Heart left ventricle (tissue), 16 donors: ENCODE measurements at regions not wholly inside any gene's neighbourhood (a gene's known extent, or its start where the extent isn't known, plus 50 kb on each side); places are given as distances from the start of the nearest gene placed in this dataset.
"Not testable (repeated sequence)": the region's sequence is repeated elsewhere in the genome, so short reads cannot be mapped to it uniquely, and the experiment has no call there.

Experiments
- ATAC-seq, 4 donors: fragments of 200-7000 bp; cut with Tn5 transposase; one replicate each; pipeline ENCODE4 v1.9.1; 2020 to 2022; ENCODE audit warnings: moderate library complexity in 4 of 4, mild to moderate bottlenecking in 3 of 4, moderate number of reproducible peaks in 1 of 4
- DNase-seq, 5 donors: peaks; one replicate each; pipeline ENCODE4 v3.0.0-alpha.2; 2020
- H3K27ac ChIP-seq, 12 donors: fragments of 200-600 bp; sonication (generic) in 4 of 12; one replicate each; pipeline versions ENCODE4 v1.5.0 to v1.8.0; 2016 to 2022; ENCODE audit warnings: mild to moderate bottlenecking in 2 of 12
- H3K27me3 ChIP-seq, 9 donors: fragments of 200-600 bp; sonication (generic) in 2 of 9; one replicate each; pipeline versions ENCODE4 v1.5.1 to v1.8.0; 2016 to 2022; ENCODE audit warnings: mild to moderate bottlenecking in 3 of 9
- H3K36me3 ChIP-seq, 9 donors: fragments of 200-600 bp; sonication (generic) in 2 of 9; one replicate each; pipeline versions ENCODE4 v1.5.0 to v1.8.0; 2018 to 2022; ENCODE audit warnings: mild to moderate bottlenecking in 2 of 9
- H3K4me1 ChIP-seq, 12 donors: fragments of 200-600 bp; sonication (generic) in 4 of 12; one replicate each; pipeline versions ENCODE4 v1.5.0 to v1.8.0; 2016 to 2022; ENCODE audit warnings: mild to moderate bottlenecking in 3 of 12
- H3K4me3 ChIP-seq, 12 donors: fragments of 200-600 bp; sonication (generic) in 4 of 12; one replicate each; pipeline versions ENCODE4 v1.5.0 to v1.8.0; 2017 to 2022; ENCODE audit warnings: mild to moderate bottlenecking in 9 of 12, moderate library complexity in 4 of 12
- H3K9me3 ChIP-seq, 12 donors: fragments of 200-600 bp; sonication (generic) in 4 of 12; one replicate each; pipeline versions ENCODE4 v1.5.0 to v1.8.0; 2016 to 2022; ENCODE audit warnings: mild to moderate bottlenecking in 1 of 12
- CTCF ChIP-seq, 12 donors: fragments of 200-600 bp; sonication (generic) in 4 of 12; IDR thresholded peaks; one replicate each; pipeline versions ENCODE4 v1.5.0 to v1.8.0; 2018 to 2022; ENCODE audit warnings: antibody characterized with exemption in 12 of 12, mild to moderate bottlenecking in 5 of 12
- POLR2A ChIP-seq, 2 donors: fragments of 450-650 bp; IDR thresholded peaks; one replicate each; pipeline ENCODE4 v1.6.1; 2017; ENCODE audit warnings: antibody characterized with exemption in 2 of 2, mild to moderate bottlenecking in 2 of 2, moderate library complexity in 2 of 2
- WGBS, 4 donors: extraction: QIAGEN DNeasy Blood & Tissue Kit in 2 of 4; methylation state at CpG; one replicate each; pipeline versions ENCODE4 v1.1.5 to v1.1.7; 2013 to 2018; 5-methylcytosine and 5-hydroxymethylcytosine counted together
- intact Hi-C, 10 donors: fragments of 100-400 bp; cut with DNase I; formaldehyde crosslinking; loops; one replicate each; pipeline versions ENCODE4 v1.11.1 to v1.14.2; 2022
- donor health status: ischemic (EF 13 %, LVEDD 7.1; RV severe dilation, severe dysfunction).
- donor health status: healthy with polysubstance abuse.
- donor health status: DM: no; HTN: yes; CAD: no.
- donor health status: DM: no; HTN: no; CAD: no.
- donor health status: ischemic (EF 25% LVEDD 6.9; RV normal size, moderate dysfunction).
- donor health status: ischemic (EF 25% LVEDD 5.7; RV mildly dilated, moderate dysfunction).
- donor health status: healthy.
- donor health status: DM: yes; HTN: yes; CAD: no.
- donor health status: ischemic (EF 35%, LVEDD 5.7; RV mildly dilated, moderate dysfunction).
- donor health status: nonischemic (EF 11% LVEDD 7.7; RV severe dilation, severe dysfunction).
- donor health status: DM: yes; HTN: yes; CAD: no.
- donor health status: PGD.
- donor health status: ischemic (EF 29% LVEDD 5.4; RV normal size, mild dysfunction).
- donor health status: nonischemic (EF 23%, LVEDD 6.1; RV moderate dilation, normal function).

GRCh38 chr4:4947721-4948120, 71.5 kb downstream of the CYTL1 start:
- WGBS, 4 donors: 76 to 85% (median 79%) methylated on average over 5 of the region's 5 CpGs
- peaks cover 0 to 3% (median 0%) of the 10 kb centered on the region in 12 donors for H3K9me3 ChIP-seq
- no peak overlapping the region for H3K27ac ChIP-seq
- no peak for TF ChIP-seq CTCF (IDR thresholded peaks at IDR 0.05)
- no peak for TF ChIP-seq POLR2A (IDR thresholded peaks at IDR 0.05)
- no peak for ATAC-seq
- no peak overlapping the region for H3K4me3 ChIP-seq
- H3K4me1 ChIP-seq: peaks cover 0 to 8% (median 0%) of the 10 kb centered on the region in 12 donors
- no peak for DNase-seq
- no peaks in the 10 kb centered on the region for H3K36me3 ChIP-seq
- peaks cover 0 to 11% (median 0%) of the 10 kb centered on the region in 9 donors for H3K27me3 ChIP-seq
- intact Hi-C loops: no loop called here

- no peak overlapping the region for H3K4me3 ChIP-seq
- peaks cover 0 to 9% (median 2%) of the 10 kb centered on the region in 12 donors for H3K9me3 ChIP-seq
- ATAC-seq: no peak
- peaks cover 0 to 11% (median 0%) of the 10 kb centered on the region in 9 donors for H3K27me3 ChIP-seq
- intact Hi-C loops: no loop called here
- H3K4me1 ChIP-seq: peaks cover 0 to 7% (median 0%) of the 10 kb centered on the region in 12 donors
- DNase-seq: no peak
- H3K27ac ChIP-seq: no peak overlapping the region
- H3K36me3 ChIP-seq: no peaks in the 10 kb centered on the region
- no peak for TF ChIP-seq CTCF (IDR thresholded peaks at IDR 0.05)
- no peak for TF ChIP-seq POLR2A (IDR thresholded peaks at IDR 0.05)
- 51 to 62% (median 52%) methylated on average over 3 of the region's 3 CpGs for WGBS, 4 donors
Observed at GRCh38 chr4:4948370-4948769, 70.9 kb downstream of the CYTL1 start.

GRCh38 chr4:4950561-4951290, 68.5 kb downstream of the CYTL1 start:
- H3K4me3 ChIP-seq: no peak overlapping the region
- no peaks in the 10 kb centered on the region for H3K36me3 ChIP-seq
- DNase-seq: no peak
- peaks cover 0 to 14% (median 2%) of the 10 kb centered on the region in 12 donors for H3K9me3 ChIP-seq
- no peak for ATAC-seq
- WGBS, 4 donors: 68 to 74% (median 72%) methylated on average over 9 of the region's 9 CpGs
- no peaks in the 10 kb centered on the region for H3K4me1 ChIP-seq
- no peaks in the 10 kb centered on the region for H3K27me3 ChIP-seq
- H3K27ac ChIP-seq: no peak overlapping the region
- TF ChIP-seq CTCF (IDR thresholded peaks at IDR 0.05) (no peak), POLR2A (IDR thresholded peaks at IDR 0.05) (no peak)
- intact Hi-C loops: no loop called here

- no peak overlapping the region for H3K27ac ChIP-seq
- no peaks in the 10 kb centered on the region for H3K36me3 ChIP-seq
- 69 to 75% (median 73%) methylated on average over 2 of the region's 2 CpGs for WGBS, 4 donors
- intact Hi-C loops: no loop called here
- H3K9me3 ChIP-seq: peaks cover 0 to 14% (median 2%) of the 10 kb centered on the region in 12 donors
- no peak for TF ChIP-seq POLR2A (IDR thresholded peaks at IDR 0.05)
- no peak for TF ChIP-seq CTCF (IDR thresholded peaks at IDR 0.05)
- DNase-seq: no peak
- H3K4me3 ChIP-seq: no peak overlapping the region
- no peaks in the 10 kb centered on the region for H3K4me1 ChIP-seq
- no peaks in the 10 kb centered on the region for H3K27me3 ChIP-seq
- ATAC-seq: no peak
Observed at GRCh38 chr4:4952273-4952672, 67.0 kb downstream of the CYTL1 start.

GRCh38 chr4:4959344-4960074, 59.7 kb downstream of the CYTL1 start:
- 90 to 96% (median 94%) methylated on average over 22 to 27 of the region's 29 CpGs for WGBS, 4 donors
- DNase-seq, H3K27ac ChIP-seq, intact Hi-C loops, ATAC-seq, H3K27me3 ChIP-seq, H3K4me3 ChIP-seq, H3K4me1 ChIP-seq, H3K36me3 ChIP-seq: not testable (repeated sequence)
- H3K9me3 ChIP-seq: peaks cover 0 to 49% (median 30%) of the 10 kb centered on the region in 12 donors
